GM18508 (cell line): ENCODE measurements at regions not wholly inside any gene's neighbourhood (a gene's known extent, or its start where the extent isn't known, plus 50 kb on each side); places are given as distances from the start of the nearest gene placed in this dataset.
"Not testable (repeated sequence)": the region's sequence is repeated elsewhere in the genome, so short reads cannot be mapped to it uniquely, and the experiment has no call there.

Experiments used
- ATAC-seq: cut with Tn5 transposase; IDR thresholded peaks from one replicate; pipeline ENCODE4 v1.9.1; 2021; ENCODE audit warnings: moderate number of reproducible peaks; ENCODE audit not compliant: insufficient read depth, unreplicated experiment

- ATAC-seq: no peak
Observed at GRCh38 chr1:181318022-181318857, 165.1 kb upstream of the CACNA1E start.

- no peak for ATAC-seq
Observed at GRCh38 chr1:181318858-181319235, 164.5 kb upstream of the CACNA1E start.

GRCh38 chr1:181319907-181320306, 163.4 kb upstream of the CACNA1E start:
- no peak for ATAC-seq

- no peak for ATAC-seq
Observed at GRCh38 chr1:181324797-181325616, 158.3 kb upstream of the CACNA1E start.

GRCh38 chr1:181325765-181326164, 157.6 kb upstream of the CACNA1E start:
- ATAC-seq: not testable (repeated sequence)

GRCh38 chr1:181326348-181326747, 157.0 kb upstream of the CACNA1E start:
- ATAC-seq: no peak

- no peak for ATAC-seq
Observed at GRCh38 chr1:181327796-181328195, 155.5 kb upstream of the CACNA1E start.

GRCh38 chr1:181334724-181335123, 148.6 kb upstream of the CACNA1E start:
- no peak for ATAC-seq

GRCh38 chr1:181335631-181336030, 147.7 kb upstream of the CACNA1E start:
- ATAC-seq: no peak

GRCh38 chr1:181341026-181341632, 142.2 kb upstream of the CACNA1E start:
- ATAC-seq: no peak

GRCh38 chr1:181344091-181344490, 139.2 kb upstream of the CACNA1E start:
- no peak for ATAC-seq

GRCh38 chr1:181345146-181345545, 138.2 kb upstream of the CACNA1E start:
- ATAC-seq: no peak

GRCh38 chr1:181347495-181348390, 135.6 kb upstream of the CACNA1E start:
- no peak for ATAC-seq

GRCh38 chr1:181349512-181349911, 133.8 kb upstream of the CACNA1E start:
- ATAC-seq: no peak

- ATAC-seq: no peak
Observed at GRCh38 chr1:181350131-181350530, 133.2 kb upstream of the CACNA1E start.

- no peak for ATAC-seq
Observed at GRCh38 chr1:181351740-181352139, 131.6 kb upstream of the CACNA1E start.

GRCh38 chr1:181352695-181353094, 130.6 kb upstream of the CACNA1E start:
- ATAC-seq: no peak

GRCh38 chr1:181353526-181353925, 129.8 kb upstream of the CACNA1E start:
- ATAC-seq: no peak

GRCh38 chr1:181354865-181355264, 128.5 kb upstream of the CACNA1E start:
- no peak for ATAC-seq
